ENCODE measurements at regions not wholly inside any gene's neighbourhood (a gene's known extent, or its start where the extent isn't known, plus 50 kb on each side); places are given as distances from the start of the nearest gene placed in this dataset.

DNA sequence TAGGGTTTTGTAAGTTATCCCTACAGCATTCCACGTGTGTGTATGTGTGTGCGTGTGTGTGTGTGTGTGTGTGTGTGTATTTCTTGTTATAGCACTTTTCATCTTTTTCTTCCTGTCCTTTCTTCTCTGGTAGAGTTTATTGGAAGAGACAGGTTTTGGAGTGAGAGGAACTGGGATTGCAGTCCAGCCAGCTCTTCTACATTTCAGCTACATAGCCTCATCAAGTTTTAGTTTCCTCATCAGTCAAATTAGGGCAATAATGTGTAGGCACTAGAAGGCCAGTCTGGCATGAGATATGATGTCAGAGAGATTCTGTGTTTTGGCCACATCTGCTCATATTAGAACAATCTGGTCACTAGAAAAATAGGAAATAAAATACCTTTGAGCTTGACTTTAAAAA lies 1283.5 kb upstream of the TENM4 start:
- no TSS peak for BruUV-seq (replicated peaks)
- no peaks in the 10 kb centered on the region for H3K9me1 ChIP-seq (replicated peaks; ENCODE audit: control insufficient read depth, extremely low read depth, insufficient read depth, low read length)
- ChIA-PET POLR2A (no interaction called here), CTCF (no interaction called here)
- no peaks in the 10 kb centered on the region for H3K27me3 ChIP-seq (ENCODE audit: control insufficient read depth in 2 of 2, insufficient read depth in 2 of 2, low read length in 2 of 2)
- H3K4me2 ChIP-seq (ENCODE audit: insufficient read depth, low read length) = no peak overlapping the region
- H3K9ac ChIP-seq (replicated peaks; ENCODE audit: extremely low read depth, insufficient read depth, low read length) = no peak overlapping the region
- no peak for DNase-seq (ENCODE audit: low read depth, low spot score)
- no peaks in the 10 kb centered on the region for H3K36me3 ChIP-seq (ENCODE audit: control insufficient read depth in 2 of 2, extremely low read depth in 1 of 2, insufficient read depth in 2 of 2, low read length in 2 of 2)
- peaks cover 14% of the 10 kb centered on the region for H3K4me1 ChIP-seq (ENCODE audit: control insufficient read depth, extremely low read depth, insufficient read depth, low read length)
- intact Hi-C loops (cut with micrococcal nuclease) (loop anchor here (10.0 kb wide), 2 partner anchors 130 to 280 kb away; no protein-coding TSS in a partner anchor), dilution Hi-C loops (cut with MboI; ENCODE audit: extremely low pct_ligation_motif_present, low sequenced_read_pairs) (no loop called here)
- no peaks in the 10 kb centered on the region for H4K20me1 ChIP-seq (replicated peaks; ENCODE audit: control insufficient read depth, extremely low read depth, insufficient read depth, low read length)
- H3K9me3 ChIP-seq (replicated peaks; ENCODE audit: control insufficient read depth, insufficient read depth, low read length) = no peaks in the 10 kb centered on the region
- no peak overlapping the region for H3K4me3 ChIP-seq (replicated peaks in 1 of 3; ENCODE audit: insufficient read depth in 1 of 3, low read depth in 1 of 3, low read length in 3 of 3)
- no peak overlapping the region for H3K27ac ChIP-seq (ENCODE audit: insufficient read depth, low read depth, low read length)
- no peak for FAIRE-seq
- H2AFZ ChIP-seq (ENCODE audit: low read depth, low read length) = no peak overlapping the region
- H3K79me2 ChIP-seq (ENCODE audit: control insufficient read depth, insufficient read depth, low read length) = no peaks in the 10 kb centered on the region
- TF ChIP-seq JUN (IDR thresholded peaks at IDR 0.05; ENCODE audit: borderline replicate concordance, insufficient read depth, insufficient read length, low read depth) = no peak
- TF ChIP-seq, protein P1, sequence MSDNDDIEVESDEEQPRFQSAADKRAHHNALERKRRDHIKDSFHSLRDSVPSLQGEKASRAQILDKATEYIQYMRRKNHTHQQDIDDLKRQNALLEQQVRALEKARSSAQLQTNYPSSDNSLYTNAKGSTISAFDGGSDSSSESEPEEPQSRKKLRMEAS (IDR thresholded peaks at IDR 0.05; ENCODE audit: insufficient read depth, insufficient read length) = no peak
- TF ChIP-seq, protein P2, sequence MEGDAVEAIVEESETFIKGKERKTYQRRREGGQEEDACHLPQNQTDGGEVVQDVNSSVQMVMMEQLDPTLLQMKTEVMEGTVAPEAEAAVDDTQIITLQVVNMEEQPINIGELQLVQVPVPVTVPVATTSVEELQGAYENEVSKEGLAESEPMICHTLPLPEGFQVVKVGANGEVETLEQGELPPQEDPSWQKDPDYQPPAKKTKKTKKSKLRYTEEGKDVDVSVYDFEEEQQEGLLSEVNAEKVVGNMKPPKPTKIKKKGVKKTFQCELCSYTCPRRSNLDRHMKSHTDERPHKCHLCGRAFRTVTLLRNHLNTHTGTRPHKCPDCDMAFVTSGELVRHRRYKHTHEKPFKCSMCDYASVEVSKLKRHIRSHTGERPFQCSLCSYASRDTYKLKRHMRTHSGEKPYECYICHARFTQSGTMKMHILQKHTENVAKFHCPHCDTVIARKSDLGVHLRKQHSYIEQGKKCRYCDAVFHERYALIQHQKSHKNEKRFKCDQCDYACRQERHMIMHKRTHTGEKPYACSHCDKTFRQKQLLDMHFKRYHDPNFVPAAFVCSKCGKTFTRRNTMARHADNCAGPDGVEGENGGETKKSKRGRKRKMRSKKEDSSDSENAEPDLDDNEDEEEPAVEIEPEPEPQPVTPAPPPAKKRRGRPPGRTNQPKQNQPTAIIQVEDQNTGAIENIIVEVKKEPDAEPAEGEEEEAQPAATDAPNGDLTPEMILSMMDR (IDR thresholded peaks at IDR 0.05; ENCODE audit: extremely low read depth in 1 of 2, insufficient read depth in 1 of 2, low read depth in 1 of 2, low read length in 2 of 2) = no peak
- TF ChIP-seq POLR2A (IDR thresholded peaks at IDR 0.05; ENCODE audit: low read depth, low read length) = no peak
- no peak for TF ChIP-seq MYC (IDR thresholded peaks at IDR 0.05; ENCODE audit: low read depth, low read length)
- TF ChIP-seq GATA2 (IDR thresholded peaks at IDR 0.05; ENCODE audit: insufficient read depth, insufficient read length, low read depth, low read length) = no peak
- no peak for TF ChIP-seq FOS (IDR thresholded peaks at IDR 0.05; ENCODE audit: borderline replicate concordance, insufficient read depth, low read length)
- TF ChIP-seq EZH2 (IDR thresholded peaks at IDR 0.05; ENCODE audit: borderline replicate concordance, low read depth, low read length, severe bottlenecking) = no peak
- no peak for TF ChIP-seq POLR2AphosphoS5 (IDR thresholded peaks at IDR 0.05; ENCODE audit: insufficient read depth, low read depth, low read length)
